ENCODE measurements at regions not wholly inside any gene's neighbourhood (a gene's known extent, or its start where the extent isn't known, plus 50 kb on each side); places are given as distances from the start of the nearest gene placed in this dataset.

GRCh38 chr2:21468624-21469023, 344.9 kb downstream of the TDRD15 start:
- H3K27me3 ChIP-seq (ENCODE audit: insufficient read depth, low read length): no peaks in the 10 kb centered on the region
- no peak for DNase-seq (ENCODE audit: low read depth, low spot score)
- H3K4me3 ChIP-seq (replicated peaks in 1 of 2; ENCODE audit: low read depth in 1 of 2, low read length in 2 of 2): no peak overlapping the region
- H3K36me3 ChIP-seq (ENCODE audit: control insufficient read depth in 1 of 2, insufficient read depth in 2 of 2, low read length in 2 of 2): no peaks in the 10 kb centered on the region
- ChIA-PET CTCF (no interaction called here), POLR2A (no interaction called here), RAD21 (ENCODE audit: low non-redundant PET in 1 of 2, low total read pairs in 2 of 2, uncharacterized antibody in 2 of 2, unreplicated experiment in 2 of 2) (no interaction called here)
- H3K9me3 ChIP-seq (ENCODE audit: control insufficient read depth in 1 of 2, insufficient read depth in 1 of 2, low read depth in 1 of 2, low read length in 2 of 2): peaks cover 3 to 5% of the 10 kb centered on the region in 2 experiments; a peak in 2 of 4 replicates
- TF ChIP-seq EGR1 (IDR thresholded peaks at IDR 0.05; ENCODE audit: low read depth): no peak
- TF ChIP-seq CBX3 (IDR thresholded peaks at IDR 0.05; ENCODE audit: low read depth): no peak
- no peak for TF ChIP-seq POLR2A (IDR thresholded peaks at IDR 0.05; ENCODE audit: borderline replicate concordance, extremely low read depth, insufficient read depth, insufficient read length)
- TF ChIP-seq POLR2AphosphoS5 (IDR thresholded peaks at IDR 0.05; ENCODE audit: low read depth, low read length): no peak
- TF ChIP-seq MAX (IDR thresholded peaks at IDR 0.05): no peak
- TF ChIP-seq YY1 (IDR thresholded peaks at IDR 0.05; ENCODE audit: extremely low read depth, insufficient replicate concordance, low read depth, low read length): no peak
- TF ChIP-seq JUND (IDR thresholded peaks at IDR 0.05): no peak
- no peak for TF ChIP-seq ELF1 (IDR thresholded peaks at IDR 0.05; ENCODE audit: borderline replicate concordance, low read depth)
- no peak for TF ChIP-seq CTCF (IDR thresholded peaks at IDR 0.05 in 2 of 3, conservative IDR thresholded peaks at IDR 0.05 in 1 of 3; ENCODE audit: borderline replicate concordance in 1 of 3, insufficient read depth in 1 of 3, low read depth in 2 of 3, low read length in 2 of 3)
- no peak for TF ChIP-seq FOSL1 (IDR thresholded peaks at IDR 0.05; ENCODE audit: low read depth)
- TF ChIP-seq ZFX (IDR thresholded peaks at IDR 0.05): no peak
- H3K9me2 ChIP-seq (ENCODE audit: insufficient read depth): no peaks in the 10 kb centered on the region
- intact Hi-C loops (cut with micrococcal nuclease): no loop called here
- BruUV-seq (replicated peaks): no TSS peak
- H3K9ac ChIP-seq (ENCODE audit: low read length): no peak overlapping the region
- H4K20me1 ChIP-seq (ENCODE audit: insufficient read depth): no peaks in the 10 kb centered on the region
- no peak overlapping the region for H3K4me2 ChIP-seq (ENCODE audit: low read length)
- H3K4me1 ChIP-seq (ENCODE audit: control insufficient read depth in 1 of 2, insufficient read depth in 2 of 2, low read length in 2 of 2): no peaks in the 10 kb centered on the region
- no peak overlapping the region for H3K27ac ChIP-seq (ENCODE audit: low read depth, low read length)
- no peak overlapping the region for H2AFZ ChIP-seq (ENCODE audit: low read depth, low read length, poor library complexity, severe bottlenecking)
- no peaks in the 10 kb centered on the region for H3K79me2 ChIP-seq (ENCODE audit: insufficient read depth, low read length)
- ATAC-seq: no peak
